ENCODE measurements at regions not wholly inside any gene's neighbourhood (a gene's known extent, or its start where the extent isn't known, plus 50 kb on each side); places are given as distances from the start of the nearest gene placed in this dataset.

DNA sequence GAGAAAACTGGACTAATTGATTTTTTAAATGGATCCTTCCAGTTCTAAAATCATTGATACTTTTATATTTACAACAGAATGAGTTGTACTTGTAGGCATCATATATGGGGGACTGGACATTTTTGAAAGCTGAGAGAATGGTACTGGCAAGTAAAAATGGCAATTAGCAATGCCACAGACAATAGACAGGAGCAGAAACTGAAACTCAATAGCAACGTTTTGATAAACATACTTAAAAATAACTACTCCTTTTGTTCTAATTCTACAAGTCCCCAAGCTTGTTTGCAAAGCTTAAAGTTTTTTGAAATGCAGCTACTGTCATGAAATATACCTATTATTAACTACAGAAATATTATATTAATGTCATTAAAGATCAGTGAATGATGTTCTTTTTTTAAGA, 52.8 kb upstream of the FBXL7 start:
- TF ChIP-seq, protein P1, sequence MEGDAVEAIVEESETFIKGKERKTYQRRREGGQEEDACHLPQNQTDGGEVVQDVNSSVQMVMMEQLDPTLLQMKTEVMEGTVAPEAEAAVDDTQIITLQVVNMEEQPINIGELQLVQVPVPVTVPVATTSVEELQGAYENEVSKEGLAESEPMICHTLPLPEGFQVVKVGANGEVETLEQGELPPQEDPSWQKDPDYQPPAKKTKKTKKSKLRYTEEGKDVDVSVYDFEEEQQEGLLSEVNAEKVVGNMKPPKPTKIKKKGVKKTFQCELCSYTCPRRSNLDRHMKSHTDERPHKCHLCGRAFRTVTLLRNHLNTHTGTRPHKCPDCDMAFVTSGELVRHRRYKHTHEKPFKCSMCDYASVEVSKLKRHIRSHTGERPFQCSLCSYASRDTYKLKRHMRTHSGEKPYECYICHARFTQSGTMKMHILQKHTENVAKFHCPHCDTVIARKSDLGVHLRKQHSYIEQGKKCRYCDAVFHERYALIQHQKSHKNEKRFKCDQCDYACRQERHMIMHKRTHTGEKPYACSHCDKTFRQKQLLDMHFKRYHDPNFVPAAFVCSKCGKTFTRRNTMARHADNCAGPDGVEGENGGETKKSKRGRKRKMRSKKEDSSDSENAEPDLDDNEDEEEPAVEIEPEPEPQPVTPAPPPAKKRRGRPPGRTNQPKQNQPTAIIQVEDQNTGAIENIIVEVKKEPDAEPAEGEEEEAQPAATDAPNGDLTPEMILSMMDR (IDR thresholded peaks at IDR 0.05): no peak

DNA sequence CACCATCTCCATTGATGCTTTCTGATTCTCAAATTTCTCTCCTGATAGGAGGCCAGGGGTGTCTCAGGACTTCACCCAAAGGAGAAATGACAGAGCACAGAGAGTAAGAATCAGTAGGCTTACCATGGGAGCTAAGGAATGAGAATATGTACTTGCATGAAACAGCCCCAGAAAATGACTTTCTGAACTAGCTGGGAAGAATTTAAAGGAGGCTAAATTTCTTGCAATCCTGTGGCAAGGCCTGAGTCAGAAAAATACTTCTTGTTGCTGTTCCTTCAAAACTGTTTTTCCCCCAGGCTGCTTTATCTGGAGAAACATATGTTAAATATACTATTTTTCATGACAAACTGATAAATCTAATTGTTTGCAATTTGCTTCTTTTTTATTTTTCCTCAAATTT, 53.4 kb upstream of the FBXL7 start:
- TF ChIP-seq, protein P1 (IDR thresholded peaks at IDR 0.05): no peak

DNA sequence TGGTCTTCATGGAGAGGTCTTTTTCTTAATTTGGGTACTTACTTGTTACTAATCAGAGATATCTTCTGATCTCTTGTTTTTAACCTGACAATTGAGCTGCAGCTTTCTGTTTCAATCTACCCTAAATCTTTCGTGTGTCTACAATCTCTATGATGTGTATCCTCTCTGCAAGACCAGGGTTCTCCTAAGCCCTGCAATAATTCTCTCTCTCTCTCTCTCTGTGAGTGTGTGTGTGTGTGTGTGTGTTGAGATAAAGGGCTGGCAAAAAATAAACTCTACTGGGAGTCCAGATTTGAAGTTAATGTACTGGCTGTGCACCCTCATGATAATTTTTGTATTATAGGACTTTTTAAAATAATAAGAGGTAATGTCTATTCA, 57.8 kb upstream of the FBXL7 start:
- TF ChIP-seq, protein P1 (IDR thresholded peaks at IDR 0.05): no peak

DNA sequence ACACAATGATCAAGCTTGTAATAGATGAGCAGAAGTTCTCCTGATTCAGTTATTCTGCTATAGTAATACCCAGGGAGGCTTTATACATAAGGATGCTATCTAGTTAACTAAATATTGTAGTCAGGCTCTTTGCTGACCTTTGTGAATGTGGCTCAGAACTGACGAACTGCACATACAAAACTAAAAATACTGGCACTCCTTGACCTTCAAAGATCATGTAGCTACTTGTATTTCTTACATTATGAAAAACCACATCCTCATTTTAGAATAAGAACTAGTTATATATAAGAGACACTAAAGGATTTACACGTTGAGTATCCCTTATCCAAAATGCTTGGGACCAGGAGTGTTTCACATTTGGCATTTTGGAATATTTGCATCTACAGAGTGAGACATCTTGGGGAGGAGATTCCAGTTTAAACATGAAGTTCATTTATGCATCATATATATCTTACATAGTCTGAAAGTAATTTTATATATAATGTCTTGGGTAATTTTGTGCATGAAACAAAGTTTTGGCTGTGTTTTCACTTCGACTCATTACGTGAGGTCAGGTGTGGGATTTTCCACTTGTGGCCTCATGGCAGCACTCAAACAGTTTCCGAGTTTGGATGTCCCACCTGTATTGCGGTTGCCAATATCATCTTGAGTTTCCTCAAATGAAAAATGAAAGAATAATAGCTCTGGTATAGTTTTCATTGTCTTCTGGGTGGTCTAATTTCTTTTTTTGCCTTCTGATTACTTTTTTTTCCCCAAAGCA, 58.4 kb upstream of the FBXL7 start:
- TF ChIP-seq, protein P1 (IDR thresholded peaks at IDR 0.05): no peak

DNA sequence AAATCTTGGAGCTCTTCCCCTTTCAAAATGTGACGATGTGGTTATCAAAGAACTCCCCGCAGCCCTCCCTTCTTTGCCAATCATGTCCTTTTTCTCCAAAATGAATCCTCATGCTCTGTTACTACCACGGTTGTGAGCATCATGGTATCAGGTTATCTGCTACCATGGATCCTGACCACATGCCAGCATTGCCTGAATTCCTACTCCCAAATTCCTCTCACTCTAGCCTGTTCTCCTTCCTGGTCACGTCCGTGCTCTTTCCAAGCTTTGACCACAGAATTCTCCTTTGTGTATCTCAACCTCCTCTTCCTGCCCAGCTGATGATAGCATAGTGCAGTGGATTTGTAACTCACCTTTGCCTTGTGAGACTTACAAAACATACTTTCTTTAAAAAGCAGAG, 59.5 kb upstream of the FBXL7 start:
- TF ChIP-seq, protein P1 (IDR thresholded peaks at IDR 0.05): no peak

DNA sequence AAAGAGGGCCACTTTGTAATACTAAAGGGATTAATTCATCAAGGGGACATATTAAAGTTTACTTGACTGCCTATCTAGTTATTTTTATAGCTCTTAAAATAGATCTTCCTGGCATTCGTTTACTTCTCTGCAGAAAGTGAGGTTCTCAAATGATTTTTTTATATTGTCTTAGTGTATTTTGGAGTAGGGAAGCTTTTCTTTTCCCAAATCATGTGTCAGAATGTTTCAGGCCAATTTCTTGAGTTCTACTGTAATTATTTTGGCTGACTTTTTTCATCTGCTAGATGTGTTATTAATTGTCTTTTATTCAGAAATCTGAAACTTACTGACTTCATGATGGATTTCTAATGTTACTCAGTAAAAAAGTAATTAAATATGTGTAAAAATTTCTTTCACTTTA, 60.2 kb upstream of the FBXL7 start:
- TF ChIP-seq, protein P1 (IDR thresholded peaks at IDR 0.05): no peak

DNA sequence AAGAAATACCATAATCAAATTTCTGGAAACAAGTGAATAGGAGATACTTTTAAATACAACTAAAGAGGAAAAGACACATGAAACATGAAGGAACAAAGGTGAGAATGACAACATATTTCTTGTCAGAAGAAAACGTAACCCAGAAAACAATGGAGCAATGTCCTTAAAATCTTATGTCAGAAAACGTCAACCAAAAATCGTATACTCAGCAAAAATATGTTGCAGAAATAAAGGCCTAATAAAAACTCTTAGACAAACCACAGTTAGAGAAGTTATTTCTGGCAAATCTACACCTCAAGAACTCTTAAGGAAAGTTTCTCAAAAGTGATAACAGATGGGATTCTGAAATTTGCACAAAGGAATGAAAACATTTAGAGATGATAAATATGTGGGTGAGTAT, 66.3 kb upstream of the FBXL7 start:
- TF ChIP-seq, protein P1 (IDR thresholded peaks at IDR 0.05): no peak

DNA sequence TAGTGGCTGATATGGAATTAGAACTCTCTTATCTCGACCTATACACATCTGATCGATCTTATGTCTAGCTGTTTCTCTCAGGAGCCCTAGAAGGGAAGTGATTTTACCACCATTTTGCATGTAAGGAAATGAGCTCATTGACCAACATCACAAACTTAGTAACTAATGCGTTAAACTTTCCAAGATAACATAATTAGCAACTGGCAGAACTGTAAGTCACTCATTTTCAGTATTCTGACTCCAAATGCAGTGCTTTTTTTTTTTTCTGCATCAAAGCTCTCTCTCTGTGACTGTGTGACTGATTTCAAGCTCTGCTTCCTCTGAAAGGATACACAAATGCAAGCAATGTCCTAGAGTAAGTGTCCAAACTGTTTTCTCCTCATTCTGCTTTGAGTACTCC, 68.1 kb upstream of the FBXL7 start:
- TF ChIP-seq, protein P1 (IDR thresholded peaks at IDR 0.05): no peak

Data from LNCAP (cell line).